ENCODE measurements at regions not wholly inside any gene's neighbourhood (a gene's known extent, or its start where the extent isn't known, plus 50 kb on each side); places are given as distances from the start of the nearest gene placed in this dataset.
A peak's percentile ranks its signal among the peaks of the same experiment; 100 is the strongest.

DNA sequence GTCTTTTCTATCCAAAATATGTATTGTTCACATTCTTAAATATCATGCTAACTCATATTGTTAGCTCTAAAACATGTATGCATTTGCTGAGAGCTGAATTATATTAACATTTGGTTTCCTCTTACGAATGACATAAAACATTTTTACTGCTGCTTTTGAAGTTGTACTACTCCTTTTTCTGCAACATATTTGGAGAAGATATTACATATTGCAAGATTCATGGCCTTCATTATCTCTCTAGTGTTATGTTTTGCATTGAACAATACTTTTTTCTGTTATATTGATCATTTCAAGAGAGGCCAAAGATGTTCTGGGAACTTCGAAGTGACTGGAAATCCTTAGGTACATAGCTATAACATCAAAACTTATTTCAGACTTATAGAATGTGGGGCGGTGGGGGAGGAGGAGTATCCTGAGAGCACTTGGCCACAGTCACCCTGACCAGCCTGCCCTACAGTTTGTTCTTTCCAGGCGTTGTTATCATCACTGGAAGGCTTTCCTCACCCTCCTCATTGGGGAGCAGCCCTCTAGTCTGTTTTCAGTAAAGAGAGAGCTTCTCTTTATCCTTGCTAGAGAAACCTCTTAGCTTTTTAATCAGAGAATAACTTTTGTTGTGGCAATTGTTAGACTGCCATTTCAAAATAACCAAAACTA lies 868.6 kb downstream of the OTOL1 start:
- peaks cover 0 to 16% (median 0%) of the 10 kb centered on the region in 4 donors for H3K4me1 ChIP-seq
- no peak overlapping the region for H3K27ac ChIP-seq
- WGBS, 5 donors = 65 to 73% (median 68%) methylated on average over 4 of the region's 4 CpGs
- H3K36me3 ChIP-seq = no peaks in the 10 kb centered on the region
- no peaks in the 10 kb centered on the region for H3K27me3 ChIP-seq
- H3K9me3 ChIP-seq = no peaks in the 10 kb centered on the region
- no peak for DNase-seq
- TF ChIP-seq POLR2AphosphoS5 (IDR thresholded peaks at IDR 0.05) (no peak), EP300 (IDR thresholded peaks at IDR 0.05) (no peak), CTCF (IDR thresholded peaks at IDR 0.05) (no peak), POLR2A (IDR thresholded peaks at IDR 0.05) (no peak)
- intact Hi-C loops (cut with DNase I; ENCODE audit: low total_unique reads) = no loop called here
- no peak overlapping the region for H3K4me3 ChIP-seq

GRCh38 chr3:162366166-162366766 lies 869.7 kb downstream of the OTOL1 start:
- 73 to 82% (median 82%) methylated on average over 4 of the region's 4 CpGs for WGBS, 5 donors
- Histone ChIP-seq H3K27me3 (no peaks in the 10 kb centered on the region), H3K36me3 (no peaks in the 10 kb centered on the region), H3K9me3 (no peaks in the 10 kb centered on the region), H3K4me3 (no peak overlapping the region), H3K4me1 (peaks cover 0 to 16% (median 0%) of the 10 kb centered on the region in 4 donors), H3K27ac (no peak overlapping the region)
- intact Hi-C loops (cut with DNase I; ENCODE audit: low total_unique reads) = no loop called here
- TF ChIP-seq POLR2AphosphoS5 (IDR thresholded peaks at IDR 0.05) = no peak
- no peak for TF ChIP-seq POLR2A (IDR thresholded peaks at IDR 0.05)
- no peak for TF ChIP-seq EP300 (IDR thresholded peaks at IDR 0.05)
- TF ChIP-seq CTCF (IDR thresholded peaks at IDR 0.05) = no peak
- DNase-seq = no peak

DNA sequence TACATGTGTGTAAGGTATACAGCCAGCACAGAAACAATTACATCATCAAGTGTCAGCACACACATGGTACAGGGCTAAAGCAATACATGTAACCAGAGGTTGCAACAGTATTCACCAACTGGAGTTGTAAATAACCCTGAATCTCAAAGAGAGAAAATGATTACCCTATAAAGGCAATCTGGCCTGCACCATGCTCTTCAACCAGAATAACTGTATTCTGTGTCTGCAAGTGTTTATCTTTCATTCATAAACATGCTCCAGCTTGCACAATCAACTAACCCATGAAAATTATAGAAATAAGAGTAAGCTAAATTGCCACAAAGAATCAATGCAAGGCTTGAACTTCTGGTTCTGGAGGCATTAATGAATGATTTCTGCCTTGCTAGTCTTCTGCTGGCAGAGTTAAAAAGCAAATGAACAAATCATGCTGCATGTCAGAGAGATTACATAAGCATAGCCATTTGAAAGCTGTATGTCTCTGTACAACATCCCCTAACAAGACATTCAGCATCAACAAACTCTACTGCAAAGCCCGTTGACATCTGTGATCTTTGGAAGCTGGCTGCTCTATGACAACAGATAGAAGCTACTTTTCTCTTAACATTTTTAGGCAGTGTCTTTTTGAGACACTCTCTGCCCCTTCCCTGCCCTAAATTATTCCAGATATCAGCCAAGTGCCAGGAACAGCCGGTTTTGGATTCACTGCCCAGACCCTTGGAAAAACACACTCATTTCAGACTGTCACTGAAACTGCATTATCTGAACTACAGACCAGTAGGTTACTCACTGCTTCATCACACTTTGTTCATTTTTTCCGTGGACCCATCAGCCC lies 871.0 kb downstream of the OTOL1 start:
- peak in 1 of 2 donors; percentile 35 for DNase-seq
- 35 to 54% (median 43%) methylated on average over 3 of the region's 3 CpGs for WGBS, 5 donors
- no peaks in the 10 kb centered on the region for H3K27me3 ChIP-seq
- H3K9me3 ChIP-seq = no peaks in the 10 kb centered on the region
- peak overlapping the region in 1 of 5 donors; percentile 24 for H3K27ac ChIP-seq
- H3K4me1 ChIP-seq = peaks cover 0 to 16% (median 0%) of the 10 kb centered on the region in 4 donors
- H3K36me3 ChIP-seq = no peaks in the 10 kb centered on the region
- TF ChIP-seq POLR2A (IDR thresholded peaks at IDR 0.05) (no peak), EP300 (IDR thresholded peaks at IDR 0.05) (no peak), CTCF (IDR thresholded peaks at IDR 0.05) (no peak), POLR2AphosphoS5 (IDR thresholded peaks at IDR 0.05) (no peak)
- intact Hi-C loops (cut with DNase I; ENCODE audit: low total_unique reads) = no loop called here
- H3K4me3 ChIP-seq = no peak overlapping the region

GRCh38 chr3:162368417-162368816 lies 871.8 kb downstream of the OTOL1 start:
- peak in 1 of 2 donors; percentile 9 for DNase-seq
- H3K27ac ChIP-seq = no peak overlapping the region
- no peaks in the 10 kb centered on the region for H3K36me3 ChIP-seq
- TF ChIP-seq POLR2AphosphoS5 (IDR thresholded peaks at IDR 0.05) (no peak), EP300 (IDR thresholded peaks at IDR 0.05) (no peak), POLR2A (IDR thresholded peaks at IDR 0.05) (no peak), CTCF (IDR thresholded peaks at IDR 0.05) (no peak)
- 43 to 51% (median 46%) methylated on average over 4 of the region's 4 CpGs for WGBS, 5 donors
- H3K4me1 ChIP-seq = peaks cover 0 to 16% (median 0%) of the 10 kb centered on the region in 4 donors
- no peak overlapping the region for H3K4me3 ChIP-seq
- no peaks in the 10 kb centered on the region for H3K27me3 ChIP-seq
- H3K9me3 ChIP-seq = no peaks in the 10 kb centered on the region
- intact Hi-C loops (cut with DNase I; ENCODE audit: low total_unique reads) = no loop called here
